Astrocyte of the spinal cord (primary cell): ENCODE measurements at regions not wholly inside any gene's neighbourhood (a gene's known extent, or its start where the extent isn't known, plus 50 kb on each side); places are given as distances from the start of the nearest gene placed in this dataset.

Experiments used
- DNase-seq: peaks from one replicate; pipeline ENCODE4 v3.0.0; 2011; ENCODE audit warnings: low read depth, low spot score
- H3K4me3 ChIP-seq: 2 replicates; pipeline ENCODE4 v1.5.1; 2011; ENCODE audit warnings: low read depth, mild to moderate bottlenecking, low read length, moderate library complexity
- in situ Hi-C: cut with HindIII; loops from 2 replicates; pipeline ENCODE4 v1.10.0; 2017; ENCODE audit warnings: low sequenced_read_pairs
- TF ChIP-seq, protein P1 (sequence below): IDR thresholded peaks from 2 replicates; pipeline ENCODE4 v1.5.1; 2012; ENCODE audit warnings: low read depth, mild to moderate bottlenecking, low read length, inconsistent platforms

- DNase-seq = peak; percentile 45
- TF ChIP-seq, protein P1, sequence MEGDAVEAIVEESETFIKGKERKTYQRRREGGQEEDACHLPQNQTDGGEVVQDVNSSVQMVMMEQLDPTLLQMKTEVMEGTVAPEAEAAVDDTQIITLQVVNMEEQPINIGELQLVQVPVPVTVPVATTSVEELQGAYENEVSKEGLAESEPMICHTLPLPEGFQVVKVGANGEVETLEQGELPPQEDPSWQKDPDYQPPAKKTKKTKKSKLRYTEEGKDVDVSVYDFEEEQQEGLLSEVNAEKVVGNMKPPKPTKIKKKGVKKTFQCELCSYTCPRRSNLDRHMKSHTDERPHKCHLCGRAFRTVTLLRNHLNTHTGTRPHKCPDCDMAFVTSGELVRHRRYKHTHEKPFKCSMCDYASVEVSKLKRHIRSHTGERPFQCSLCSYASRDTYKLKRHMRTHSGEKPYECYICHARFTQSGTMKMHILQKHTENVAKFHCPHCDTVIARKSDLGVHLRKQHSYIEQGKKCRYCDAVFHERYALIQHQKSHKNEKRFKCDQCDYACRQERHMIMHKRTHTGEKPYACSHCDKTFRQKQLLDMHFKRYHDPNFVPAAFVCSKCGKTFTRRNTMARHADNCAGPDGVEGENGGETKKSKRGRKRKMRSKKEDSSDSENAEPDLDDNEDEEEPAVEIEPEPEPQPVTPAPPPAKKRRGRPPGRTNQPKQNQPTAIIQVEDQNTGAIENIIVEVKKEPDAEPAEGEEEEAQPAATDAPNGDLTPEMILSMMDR = no peak
- H3K4me3 ChIP-seq = no peak overlapping the region
- in situ Hi-C loops = no loop called here
These were observed 255.6 kb upstream of the OSR1 start for GRCh38 chr2:19614066-19614465.

GRCh38 chr2:19611491-19612332 is 253.3 kb upstream of the OSR1 start:
- H3K4me3 ChIP-seq = no peak overlapping the region
- peak; percentile 99 for DNase-seq
- in situ Hi-C loops = no loop called here
- TF ChIP-seq, protein P1 = no peak

DNA sequence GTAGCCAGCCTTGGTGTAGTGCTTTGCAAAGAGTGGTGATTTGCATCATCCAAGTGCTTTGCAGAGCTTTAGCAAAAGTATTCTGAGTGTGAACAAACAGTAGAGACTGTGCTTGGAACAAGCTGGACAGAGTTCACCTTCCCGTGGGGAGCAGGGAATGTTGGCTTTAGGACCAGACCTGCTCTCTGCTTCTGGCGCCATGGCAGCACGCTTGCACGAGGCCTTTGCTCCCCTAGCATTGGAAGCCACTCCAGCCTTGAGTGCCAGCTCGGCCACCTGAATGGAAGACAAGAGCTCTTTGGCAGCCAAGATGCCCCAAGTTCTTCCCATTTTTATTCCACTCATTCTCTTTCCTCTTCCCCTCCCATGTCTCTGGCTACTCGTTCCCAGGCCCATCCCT is 250.8 kb upstream of the OSR1 start:
- no peak for DNase-seq
- in situ Hi-C loops = no loop called here
- no peak overlapping the region for H3K4me3 ChIP-seq
- TF ChIP-seq, protein P1 = no peak

DNA sequence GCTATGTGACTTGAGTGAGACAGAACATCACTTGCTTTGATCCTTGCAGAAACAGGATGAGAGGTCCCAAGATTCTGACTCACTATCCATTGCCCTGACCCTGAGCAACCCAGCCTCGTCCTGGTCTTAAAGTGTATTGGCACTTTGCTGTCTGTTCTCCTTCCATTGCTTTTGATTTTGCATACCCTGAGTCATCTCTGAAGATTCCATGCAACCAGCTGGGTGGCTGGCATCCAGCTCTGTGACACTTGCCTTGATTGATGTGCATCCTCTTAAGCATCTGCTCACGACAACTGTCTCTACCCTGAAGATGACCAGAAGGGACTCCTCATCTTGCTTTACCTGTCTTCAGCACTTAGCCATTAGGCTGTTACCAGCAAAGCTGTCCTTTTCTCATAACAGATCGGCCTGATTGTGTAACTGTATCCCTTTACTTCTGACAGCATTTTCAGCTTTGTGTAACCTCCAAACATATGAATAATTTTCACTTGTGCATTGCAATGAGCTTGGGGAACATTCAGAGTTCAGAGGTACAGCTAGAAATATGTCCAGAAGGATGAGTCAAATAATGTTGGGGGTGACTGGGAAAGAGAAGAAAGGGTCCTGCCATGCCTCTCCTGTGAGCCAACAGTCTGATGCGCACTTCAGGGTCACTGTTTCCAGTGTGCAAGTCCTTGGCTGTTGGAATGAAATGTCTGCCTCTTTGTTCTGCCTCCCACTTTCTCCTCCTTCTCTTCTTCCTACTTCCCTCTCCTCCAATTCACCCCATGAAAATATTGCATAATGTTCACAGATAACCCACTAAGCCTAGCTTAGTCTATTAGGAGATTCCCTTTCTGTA is 249.7 kb upstream of the OSR1 start:
- no peak overlapping the region for H3K4me3 ChIP-seq
- in situ Hi-C loops = no loop called here
- TF ChIP-seq, protein P1 = no peak
- peak; percentile 89 for DNase-seq

- no peak overlapping the region for H3K4me3 ChIP-seq
- in situ Hi-C loops = no loop called here
- no peak for DNase-seq
- TF ChIP-seq, protein P1 = no peak
These were observed 249.0 kb upstream of the OSR1 start for GRCh38 chr2:19607400-19607799.

GRCh38 chr2:19600982-19601381 is 242.6 kb upstream of the OSR1 start:
- TF ChIP-seq, protein P1 = no peak
- in situ Hi-C loops = no loop called here

More at GRCh38 chr2:19600982-19601381, 242.6 kb upstream of the OSR1 start:
- H3K4me3 ChIP-seq = no peak overlapping the region
- DNase-seq = no peak
